NCI-H1436 treated with DMSO at 0.1 percent for 48 hours (cell line): ENCODE measurements at regions not wholly inside any gene's neighbourhood (a gene's known extent, or its start where the extent isn't known, plus 50 kb on each side); places are given as distances from the start of the nearest gene placed in this dataset.

Experiments
- DNase-seq: peaks from one replicate; lab custom pipeline; 2025; lab: John Stamatoyannopoulos, UW

GRCh38 chr2:65649811-65650589, 217.6 kb upstream of the SPRED2 start:
- no peak for DNase-seq

GRCh38 chr2:65647249-65647842, 214.9 kb upstream of the SPRED2 start:
- no peak for DNase-seq

- DNase-seq, result no peak
Measured at GRCh38 chr2:65640793-65641103, 208.3 kb upstream of the SPRED2 start.

GRCh38 chr2:65639156-65639864, 206.9 kb upstream of the SPRED2 start:
- no peak for DNase-seq

GRCh38 chr2:65638443-65638842, 206.0 kb upstream of the SPRED2 start:
- DNase-seq, result no peak

GRCh38 chr2:65636813-65637483, 204.5 kb upstream of the SPRED2 start:
- no peak for DNase-seq

- no peak for DNase-seq
Measured at GRCh38 chr2:65636024-65636423, 203.6 kb upstream of the SPRED2 start.

- DNase-seq, result no peak
Measured at GRCh38 chr2:65634304-65634703, 201.9 kb upstream of the SPRED2 start.

GRCh38 chr2:65630643-65631042, 198.2 kb upstream of the SPRED2 start:
- DNase-seq, result no peak

- DNase-seq, result no peak
Measured at GRCh38 chr2:65628156-65628555, 195.8 kb upstream of the SPRED2 start.

GRCh38 chr2:65626831-65627230, 194.4 kb upstream of the SPRED2 start:
- DNase-seq, result no peak

- no peak for DNase-seq
Measured at GRCh38 chr2:65625982-65626381, 193.6 kb upstream of the SPRED2 start.

GRCh38 chr2:65622951-65623535, 190.6 kb upstream of the SPRED2 start:
- no peak for DNase-seq

- no peak for DNase-seq
Measured at GRCh38 chr2:65622499-65622898, 190.1 kb upstream of the SPRED2 start.

- DNase-seq, result no peak
Measured at GRCh38 chr2:65620524-65620923, 188.1 kb upstream of the SPRED2 start.

- no peak for DNase-seq
Measured at GRCh38 chr2:65620026-65620425, 187.6 kb upstream of the SPRED2 start.

GRCh38 chr2:65615602-65616001, 183.2 kb upstream of the SPRED2 start:
- no peak for DNase-seq

GRCh38 chr2:65613968-65614555, 181.7 kb upstream of the SPRED2 start:
- no peak for DNase-seq

GRCh38 chr2:65611488-65611887, 179.1 kb upstream of the SPRED2 start:
- DNase-seq, result no peak

- no peak for DNase-seq
Measured at GRCh38 chr2:65608916-65609315, 176.5 kb upstream of the SPRED2 start.

GRCh38 chr2:65608466-65608865, 176.1 kb upstream of the SPRED2 start:
- no peak for DNase-seq
